ENCODE measurements at regions not wholly inside any gene's neighbourhood (a gene's known extent, or its start where the extent isn't known, plus 50 kb on each side); places are given as distances from the start of the nearest gene placed in this dataset.

- no peak for TF ChIP-seq CTCF (IDR thresholded peaks at IDR 0.05; ENCODE audit: insufficient read depth, low read depth, low read length)
- TF ChIP-seq EZH2 (IDR thresholded peaks at IDR 0.05; ENCODE audit: insufficient read depth, low read length) = no peak
These were observed 946.7 kb upstream of the TMPRSS15 start for GRCh38 chr21:19350286-19350685.

Data from astrocyte (in vitro differentiated cells and primary cell).